ENCODE measurements at regions not wholly inside any gene's neighbourhood (a gene's known extent, or its start where the extent isn't known, plus 50 kb on each side); places are given as distances from the start of the nearest gene placed in this dataset.

DNA sequence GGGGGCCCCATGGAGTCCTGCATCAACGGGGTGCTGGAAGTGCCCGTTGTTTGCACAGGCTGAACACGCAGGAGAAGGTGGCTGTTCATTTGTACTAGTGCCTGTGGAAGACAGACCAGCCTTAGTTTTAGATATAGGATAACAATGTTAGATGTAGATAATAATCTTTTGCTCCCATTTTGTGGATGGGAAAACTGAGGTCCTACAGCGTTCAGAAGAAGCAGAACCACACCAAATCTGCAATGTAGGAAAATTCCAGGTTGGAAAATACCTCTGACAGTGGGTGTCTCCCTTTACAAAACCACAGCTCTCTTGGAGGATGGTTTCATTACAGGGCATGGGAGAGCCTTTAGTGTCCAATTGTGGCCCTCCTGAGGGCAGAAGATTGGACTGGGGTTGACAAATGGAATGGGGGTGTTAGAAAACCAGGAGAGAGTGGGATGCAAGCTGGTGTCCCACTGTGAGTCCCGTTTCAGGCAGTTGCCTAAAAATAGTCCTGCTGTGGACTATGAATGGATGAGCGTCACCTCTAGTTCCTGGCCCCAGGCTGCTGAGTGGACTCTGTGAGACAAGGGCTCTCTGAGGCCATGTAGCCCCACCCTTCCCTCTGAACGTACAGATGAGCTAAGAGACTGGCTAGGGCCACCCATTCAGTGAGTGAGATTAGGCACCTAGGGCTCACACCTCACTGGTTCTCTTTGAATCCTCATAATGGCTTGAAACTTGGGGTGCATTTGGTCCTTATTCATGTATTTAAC is 508.8 kb downstream of the MN1 start:
- no peak overlapping the region for H4K5ac ChIP-seq (ENCODE audit: insufficient read length, low read depth, low read length)
- no peak overlapping the region for H3K27ac ChIP-seq (ENCODE audit: insufficient read length, low read depth, low read length)
- H3K14ac ChIP-seq (ENCODE audit: insufficient read depth, low read length): no peak overlapping the region
- H3T11ph ChIP-seq (ENCODE audit: low read length): no peak overlapping the region
- peaks cover 2% of the 10 kb centered on the region; the same call in 1 of the 2 replicates for H3K4me1 ChIP-seq (ENCODE audit: insufficient read depth, low read length)
- no peak overlapping the region for H3K27ac Mint-ChIP-seq
- no peaks in the 10 kb centered on the region for H3K27me3 ChIP-seq (ENCODE audit: insufficient read depth, low read length)
- H3K4me2 ChIP-seq (ENCODE audit: insufficient read depth, insufficient read length, low read length): no peak overlapping the region
- no peak overlapping the region for H2BK15ac ChIP-seq (ENCODE audit: low read depth, low read length)
- 0 out of 5 replicates have a peak overlapping the region, but pooled peaks of 1 of the 2 experiments have one; percentile 7 for H3K4me3 Mint-ChIP-seq
- no peak overlapping the region for H3K23ac ChIP-seq (ENCODE audit: insufficient read length, low read depth, low read length)
- H2BK12ac ChIP-seq (ENCODE audit: insufficient read length, low read depth, low read length): no peak overlapping the region
- WGBS (ENCODE audit: extremely low coverage, insufficient read length, low lambda C conversion rate): no CpG with 5 or more reads among the region's 7 CpGs
- no peak for DNase-seq
- H3K18ac ChIP-seq (ENCODE audit: insufficient read length, low read depth, low read length): no peak overlapping the region
- no peaks in the 10 kb centered on the region; a peak in 1 of 5 replicates for H3K9me3 Mint-ChIP-seq
- H3K4ac ChIP-seq (ENCODE audit: low read depth, low read length): no peak overlapping the region
- TF ChIP-seq, protein P1, sequence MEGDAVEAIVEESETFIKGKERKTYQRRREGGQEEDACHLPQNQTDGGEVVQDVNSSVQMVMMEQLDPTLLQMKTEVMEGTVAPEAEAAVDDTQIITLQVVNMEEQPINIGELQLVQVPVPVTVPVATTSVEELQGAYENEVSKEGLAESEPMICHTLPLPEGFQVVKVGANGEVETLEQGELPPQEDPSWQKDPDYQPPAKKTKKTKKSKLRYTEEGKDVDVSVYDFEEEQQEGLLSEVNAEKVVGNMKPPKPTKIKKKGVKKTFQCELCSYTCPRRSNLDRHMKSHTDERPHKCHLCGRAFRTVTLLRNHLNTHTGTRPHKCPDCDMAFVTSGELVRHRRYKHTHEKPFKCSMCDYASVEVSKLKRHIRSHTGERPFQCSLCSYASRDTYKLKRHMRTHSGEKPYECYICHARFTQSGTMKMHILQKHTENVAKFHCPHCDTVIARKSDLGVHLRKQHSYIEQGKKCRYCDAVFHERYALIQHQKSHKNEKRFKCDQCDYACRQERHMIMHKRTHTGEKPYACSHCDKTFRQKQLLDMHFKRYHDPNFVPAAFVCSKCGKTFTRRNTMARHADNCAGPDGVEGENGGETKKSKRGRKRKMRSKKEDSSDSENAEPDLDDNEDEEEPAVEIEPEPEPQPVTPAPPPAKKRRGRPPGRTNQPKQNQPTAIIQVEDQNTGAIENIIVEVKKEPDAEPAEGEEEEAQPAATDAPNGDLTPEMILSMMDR (conservative IDR thresholded peaks at IDR 0.05): no peak
- H3K36me3 Mint-ChIP-seq (ENCODE audit: insufficient read depth in 1 of 3, low read depth in 3 of 3): no peaks in the 10 kb centered on the region
- no peak overlapping the region for H2BK5ac ChIP-seq (ENCODE audit: insufficient read length, low read length)
- H3K23me2 ChIP-seq (ENCODE audit: insufficient read length, low read depth, low read length, poor library complexity, severe bottlenecking): no peaks in the 10 kb centered on the region
- H4K20me1 ChIP-seq (ENCODE audit: control insufficient read depth, insufficient read depth, insufficient read length): no peaks in the 10 kb centered on the region
- H4K91ac ChIP-seq (ENCODE audit: insufficient read length, low read depth, low read length): no peak overlapping the region
- no peak overlapping the region for H2AFZ ChIP-seq (ENCODE audit: low read length)
- H3K4me1 Mint-ChIP-seq: peaks cover 8 to 32% of the 10 kb centered on the region in 2 experiments
- H3K9ac ChIP-seq (ENCODE audit: extremely low read depth, insufficient read length, low read length): no peak overlapping the region
- no peak overlapping the region for H2BK20ac ChIP-seq (ENCODE audit: low read depth, low read length, poor library complexity, severe bottlenecking)
- no peak overlapping the region for H4K8ac ChIP-seq (replicated peaks; ENCODE audit: insufficient read length, low read depth, low read length)
- no peaks in the 10 kb centered on the region for H3K79me2 ChIP-seq (ENCODE audit: insufficient read depth, low read length)
- peaks cover 7% of the 10 kb centered on the region for H3K27me3 Mint-ChIP-seq (ENCODE audit: low read depth)
- no peak overlapping the region for H2AK5ac ChIP-seq (ENCODE audit: insufficient read length, low read length)
- H2BK120ac ChIP-seq (ENCODE audit: low read depth, low read length, poor library complexity, severe bottlenecking): no peak overlapping the region
- H3K79me1 ChIP-seq (ENCODE audit: insufficient read depth, low read depth, low read length, poor library complexity, severe bottlenecking): no peaks in the 10 kb centered on the region
- no peak overlapping the region for H3K56ac ChIP-seq (ENCODE audit: insufficient read length, low read depth, low read length)
- no peaks in the 10 kb centered on the region for H3K9me3 ChIP-seq (ENCODE audit: control insufficient read depth, low read depth, low read length)
